ENCODE measurements at regions not wholly inside any gene's neighbourhood (a gene's known extent, or its start where the extent isn't known, plus 50 kb on each side); places are given as distances from the start of the nearest gene placed in this dataset.

DNA sequence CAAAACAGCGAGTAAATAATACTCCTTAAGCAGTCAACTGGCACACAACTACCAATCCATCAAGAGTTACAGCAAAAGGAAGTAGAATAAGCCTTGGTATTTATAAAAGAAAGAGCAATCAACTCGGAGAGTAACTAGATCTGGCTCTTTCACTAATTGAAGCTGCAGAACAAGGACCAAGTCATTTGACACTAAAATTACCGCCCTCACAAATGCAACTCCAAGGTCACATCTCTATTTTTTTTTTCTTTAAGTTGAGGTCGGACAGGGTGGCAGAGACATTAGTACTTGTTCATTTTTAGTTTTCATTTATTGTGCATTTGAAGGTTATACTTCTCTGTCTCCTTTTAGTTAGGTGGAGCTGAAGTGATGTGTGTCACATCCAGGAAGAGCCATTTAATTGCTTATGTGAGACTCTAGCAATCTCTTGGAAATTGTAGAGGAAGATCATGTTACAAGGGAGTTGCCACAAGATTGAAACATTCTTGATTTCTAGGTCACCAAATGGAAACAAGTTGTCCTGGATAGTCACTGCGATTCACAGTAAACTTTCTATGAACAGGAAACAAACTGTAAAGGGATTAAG is 138.1 kb upstream of the ADAMTS5 start:
- TF ChIP-seq CTCF (IDR thresholded peaks at IDR 0.05; ENCODE audit: poor library complexity) (no peak), EZH2 (IDR thresholded peaks at IDR 0.05; ENCODE audit: borderline replicate concordance) (no peak)
